Loucy (cell line): ENCODE measurements at regions not wholly inside any gene's neighbourhood (a gene's known extent, or its start where the extent isn't known, plus 50 kb on each side); places are given as distances from the start of the nearest gene placed in this dataset.

Experiments
- EZH2phosphoT487 ChIP-seq: fragments of 200-600 bp; IDR thresholded peaks from 2 replicates; pipeline ENCODE4 v1.6.1; 2018; ENCODE audit warnings: antibody characterized with exemption, mild to moderate bottlenecking, moderate library complexity, borderline replicate concordance
- TF ChIP-seq, protein P1 (sequence below): fragments of 200-600 bp; sonication (generic); conservative IDR thresholded peaks from 2 replicates; pipeline ENCODE4 v1.5.1; 2014; ENCODE audit warnings: mild to moderate bottlenecking, antibody characterized with exemption, low read length

DNA sequence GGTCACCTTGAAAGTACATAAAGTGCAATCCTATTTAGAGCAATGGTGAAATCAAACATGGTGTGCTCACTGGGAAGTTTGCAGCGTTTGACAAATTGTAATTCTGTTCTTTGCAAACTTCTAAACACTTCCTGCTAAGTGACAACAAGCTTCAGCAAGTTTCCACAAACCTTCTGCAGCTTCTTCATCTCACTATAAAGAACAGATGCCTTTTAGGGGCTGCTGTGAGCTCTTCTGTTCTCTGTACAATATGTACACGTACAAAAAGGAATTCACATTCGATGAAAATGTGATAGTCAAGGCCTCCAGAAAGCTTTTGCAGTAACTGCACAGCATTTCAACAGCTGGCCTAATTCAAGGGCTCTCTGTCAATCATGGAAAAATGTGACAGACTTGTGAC is 543.1 kb downstream of the CETN3 start:
- TF ChIP-seq, protein P1, sequence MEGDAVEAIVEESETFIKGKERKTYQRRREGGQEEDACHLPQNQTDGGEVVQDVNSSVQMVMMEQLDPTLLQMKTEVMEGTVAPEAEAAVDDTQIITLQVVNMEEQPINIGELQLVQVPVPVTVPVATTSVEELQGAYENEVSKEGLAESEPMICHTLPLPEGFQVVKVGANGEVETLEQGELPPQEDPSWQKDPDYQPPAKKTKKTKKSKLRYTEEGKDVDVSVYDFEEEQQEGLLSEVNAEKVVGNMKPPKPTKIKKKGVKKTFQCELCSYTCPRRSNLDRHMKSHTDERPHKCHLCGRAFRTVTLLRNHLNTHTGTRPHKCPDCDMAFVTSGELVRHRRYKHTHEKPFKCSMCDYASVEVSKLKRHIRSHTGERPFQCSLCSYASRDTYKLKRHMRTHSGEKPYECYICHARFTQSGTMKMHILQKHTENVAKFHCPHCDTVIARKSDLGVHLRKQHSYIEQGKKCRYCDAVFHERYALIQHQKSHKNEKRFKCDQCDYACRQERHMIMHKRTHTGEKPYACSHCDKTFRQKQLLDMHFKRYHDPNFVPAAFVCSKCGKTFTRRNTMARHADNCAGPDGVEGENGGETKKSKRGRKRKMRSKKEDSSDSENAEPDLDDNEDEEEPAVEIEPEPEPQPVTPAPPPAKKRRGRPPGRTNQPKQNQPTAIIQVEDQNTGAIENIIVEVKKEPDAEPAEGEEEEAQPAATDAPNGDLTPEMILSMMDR: no peak
- no peak for TF ChIP-seq EZH2phosphoT487
